ENCODE measurements at regions not wholly inside any gene's neighbourhood (a gene's known extent, or its start where the extent isn't known, plus 50 kb on each side); places are given as distances from the start of the nearest gene placed in this dataset.

DNA sequence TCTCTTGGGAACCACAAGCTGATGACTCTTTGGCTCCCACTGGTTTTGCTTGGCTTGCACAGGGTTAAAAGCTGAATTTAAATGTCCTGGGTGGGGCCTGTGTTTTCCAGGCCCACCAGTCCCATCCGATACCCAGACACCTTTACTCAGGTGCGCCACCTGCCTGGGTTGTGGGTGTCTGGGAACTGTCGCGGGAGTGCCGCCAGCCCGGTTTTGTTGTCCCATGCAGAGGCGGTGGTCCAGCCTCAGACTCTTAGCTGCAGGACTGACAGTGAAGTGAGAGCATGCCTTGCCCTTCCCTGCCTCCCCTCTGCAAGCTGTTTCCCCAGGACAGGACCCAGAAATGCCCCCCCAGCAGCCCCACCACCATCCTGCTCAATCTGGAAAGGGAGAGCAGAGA is 255.6 kb upstream of the ZNF32 start:
- ATAC-seq (no peak), FAIRE-seq (no peak), DNase-seq (ENCODE audit: low read depth in 1 of 2, low spot score in 1 of 2) (no peak)
- no peak overlapping the region for H3K27ac ChIP-seq
- WGBS (ENCODE audit: missing lambda C conversion rate), result 58% methylated on average over 3 of the region's 7 CpGs
- H3K4me3 ChIP-seq, result no peak overlapping the region
- H3K4me1 ChIP-seq, result no peaks in the 10 kb centered on the region
- TF ChIP-seq KDM1A (IDR thresholded peaks at IDR 0.05; ENCODE audit: low read depth) (no peak), CEBPB (IDR thresholded peaks at IDR 0.05) (no peak), CHD4 (IDR thresholded peaks at IDR 0.05; ENCODE audit: borderline replicate concordance) (no peak), RFX5 (IDR thresholded peaks at IDR 0.05) (no peak), POLR2A (IDR thresholded peaks at IDR 0.05; ENCODE audit: low read length) (no peak)
- POLR2A ChIA-PET, result no interaction called here
- H3K9me3 ChIP-seq, result no peaks in the 10 kb centered on the region
- CTCF ChIA-PET, result interaction anchor here (1.1 to 1.3 kb wide), 2 partner anchors 8 to 215 kb away, joined by 3 read pairs; no protein-coding TSS in a partner anchor
- no peak overlapping the region for H3K4me2 ChIP-seq

- ATAC-seq (no peak), FAIRE-seq (no peak), DNase-seq (ENCODE audit: low read depth in 1 of 2, low spot score in 1 of 2) (no peak)
- 25% methylated on average over 7 of the region's 7 CpGs for WGBS (ENCODE audit: missing lambda C conversion rate)
- ChIA-PET POLR2A (no interaction called here), CTCF (interaction anchor here (1.1 kb wide), 1 partner anchor 9 kb away, joined by 3 read pairs; no protein-coding TSS in a partner anchor)
- Histone ChIP-seq H3K4me3 (no peak overlapping the region), H3K9me3 (no peaks in the 10 kb centered on the region), H3K27ac (no peak overlapping the region), H3K4me2 (no peak overlapping the region), H3K4me1 (no peaks in the 10 kb centered on the region)
- TF ChIP-seq HMGXB4 (CRISPR knock-in tag; IDR thresholded peaks at IDR 0.05; ENCODE audit: borderline replicate concordance) (no peak), FOSB (CRISPR knock-in tag; IDR thresholded peaks at IDR 0.05) (no peak), JUN (IDR thresholded peaks at IDR 0.05) (no peak), ZFP36 (IDR thresholded peaks at IDR 0.05; ENCODE audit: borderline replicate concordance, partially characterized antibody) (no peak), USF2 (IDR thresholded peaks at IDR 0.05) (no peak), TP53 (CRISPR knock-in tag; IDR thresholded peaks at IDR 0.05) (no peak), ESRRA (IDR thresholded peaks at IDR 0.05; ENCODE audit: borderline replicate concordance, low read length) (no peak), GATA3 (IDR thresholded peaks at IDR 0.05; ENCODE audit: borderline replicate concordance) (no peak), HOXA7 (CRISPR knock-in tag; IDR thresholded peaks at IDR 0.05) (no peak)
- TF ChIP-seq, protein P1, sequence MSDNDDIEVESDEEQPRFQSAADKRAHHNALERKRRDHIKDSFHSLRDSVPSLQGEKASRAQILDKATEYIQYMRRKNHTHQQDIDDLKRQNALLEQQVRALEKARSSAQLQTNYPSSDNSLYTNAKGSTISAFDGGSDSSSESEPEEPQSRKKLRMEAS (IDR thresholded peaks at IDR 0.05), result no peak
Measured at GRCh38 chr10:43903451-43903850, 254.8 kb upstream of the ZNF32 start.

GRCh38 chr10:43902842-43903241 is 254.2 kb upstream of the ZNF32 start:
- H3K4me1 ChIP-seq, result no peaks in the 10 kb centered on the region
- WGBS (ENCODE audit: missing lambda C conversion rate), result 75% methylated on average over 4 of the region's 4 CpGs
- CTCF ChIA-PET, result no interaction called here
- no peaks in the 10 kb centered on the region for H3K9me3 ChIP-seq
- FAIRE-seq, result no peak
- POLR2A ChIA-PET, result no interaction called here
- no peak overlapping the region for H3K4me2 ChIP-seq
- H3K27ac ChIP-seq, result no peak overlapping the region
- no peak for ATAC-seq
- no peak for DNase-seq (ENCODE audit: low read depth in 1 of 2, low spot score in 1 of 2)
- no peak overlapping the region for H3K4me3 ChIP-seq
- TF ChIP-seq HEYL (CRISPR knock-in tag; IDR thresholded peaks at IDR 0.05) (no peak), HDAC2 (IDR thresholded peaks at IDR 0.05) (no peak), POLR2A (IDR thresholded peaks at IDR 0.05; ENCODE audit: low read length) (no peak), E2F6 (IDR thresholded peaks at IDR 0.05; ENCODE audit: borderline replicate concordance, low read depth) (no peak), EP300 (IDR thresholded peaks at IDR 0.05) (no peak), RFX5 (IDR thresholded peaks at IDR 0.05) (no peak), PHF8 (IDR thresholded peaks at IDR 0.05; ENCODE audit: borderline replicate concordance, low read depth) (no peak), TFCP2L1 (CRISPR knock-in tag; IDR thresholded peaks at IDR 0.05) (no peak), MAFK (IDR thresholded peaks at IDR 0.05; ENCODE audit: partially characterized antibody) (no peak), MAZ (IDR thresholded peaks at IDR 0.05; ENCODE audit: borderline replicate concordance, low read depth, low read length) (no peak), TP53 (CRISPR knock-in tag; IDR thresholded peaks at IDR 0.05) (no peak), POLR2AphosphoS2 (conservative IDR thresholded peaks at IDR 0.05; ENCODE audit: low read length) (no peak)
- TF ChIP-seq, protein P1 (IDR thresholded peaks at IDR 0.05), result no peak
- TF ChIP-seq, protein P2, sequence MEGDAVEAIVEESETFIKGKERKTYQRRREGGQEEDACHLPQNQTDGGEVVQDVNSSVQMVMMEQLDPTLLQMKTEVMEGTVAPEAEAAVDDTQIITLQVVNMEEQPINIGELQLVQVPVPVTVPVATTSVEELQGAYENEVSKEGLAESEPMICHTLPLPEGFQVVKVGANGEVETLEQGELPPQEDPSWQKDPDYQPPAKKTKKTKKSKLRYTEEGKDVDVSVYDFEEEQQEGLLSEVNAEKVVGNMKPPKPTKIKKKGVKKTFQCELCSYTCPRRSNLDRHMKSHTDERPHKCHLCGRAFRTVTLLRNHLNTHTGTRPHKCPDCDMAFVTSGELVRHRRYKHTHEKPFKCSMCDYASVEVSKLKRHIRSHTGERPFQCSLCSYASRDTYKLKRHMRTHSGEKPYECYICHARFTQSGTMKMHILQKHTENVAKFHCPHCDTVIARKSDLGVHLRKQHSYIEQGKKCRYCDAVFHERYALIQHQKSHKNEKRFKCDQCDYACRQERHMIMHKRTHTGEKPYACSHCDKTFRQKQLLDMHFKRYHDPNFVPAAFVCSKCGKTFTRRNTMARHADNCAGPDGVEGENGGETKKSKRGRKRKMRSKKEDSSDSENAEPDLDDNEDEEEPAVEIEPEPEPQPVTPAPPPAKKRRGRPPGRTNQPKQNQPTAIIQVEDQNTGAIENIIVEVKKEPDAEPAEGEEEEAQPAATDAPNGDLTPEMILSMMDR (IDR thresholded peaks at IDR 0.05), result no peak
